ENCODE measurements at regions not wholly inside any gene's neighbourhood (a gene's known extent, or its start where the extent isn't known, plus 50 kb on each side); places are given as distances from the start of the nearest gene placed in this dataset.

DNA sequence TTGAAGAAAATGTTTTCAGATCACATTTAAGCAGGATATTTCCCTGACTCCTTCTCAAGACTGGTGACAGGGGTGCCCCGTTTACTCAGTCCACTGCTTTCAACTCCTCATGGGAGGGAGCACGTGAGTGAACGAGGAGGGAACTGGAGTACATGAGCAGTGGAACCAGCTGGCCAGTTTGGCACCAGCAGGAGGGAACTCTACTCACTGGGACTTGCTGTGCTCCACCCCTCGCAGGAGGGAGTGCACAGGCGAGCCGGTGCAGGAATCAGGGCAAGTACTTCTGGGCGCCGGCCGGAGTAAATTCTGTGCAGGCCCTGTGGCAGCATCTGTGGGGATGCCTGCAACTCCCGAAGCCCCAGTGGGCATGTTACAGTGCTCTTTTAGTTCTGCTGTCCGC is 1941.1 kb upstream of the C9orf72 start:
- dilution Hi-C loops (cut with MboI; ENCODE audit: extremely low pct_ligation_motif_present, low sequenced_read_pairs): no loop called here
- no peak for TF ChIP-seq JUN (IDR thresholded peaks at IDR 0.05; ENCODE audit: borderline replicate concordance, insufficient read depth, insufficient read length, low read depth)
- TF ChIP-seq CTCF (IDR thresholded peaks at IDR 0.05; ENCODE audit: extremely low read depth in 1 of 2, insufficient read depth in 1 of 2, low read depth in 1 of 2, low read length in 2 of 2): no peak
- no peak for TF ChIP-seq POLR2A (IDR thresholded peaks at IDR 0.05; ENCODE audit: low read depth, low read length)
- TF ChIP-seq MYC (IDR thresholded peaks at IDR 0.05; ENCODE audit: low read depth, low read length): no peak
- no peak for TF ChIP-seq FOS (IDR thresholded peaks at IDR 0.05; ENCODE audit: borderline replicate concordance, insufficient read depth, low read length)
- TF ChIP-seq, protein P1, sequence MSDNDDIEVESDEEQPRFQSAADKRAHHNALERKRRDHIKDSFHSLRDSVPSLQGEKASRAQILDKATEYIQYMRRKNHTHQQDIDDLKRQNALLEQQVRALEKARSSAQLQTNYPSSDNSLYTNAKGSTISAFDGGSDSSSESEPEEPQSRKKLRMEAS (IDR thresholded peaks at IDR 0.05; ENCODE audit: insufficient read depth, insufficient read length): no peak
- TF ChIP-seq EZH2 (IDR thresholded peaks at IDR 0.05; ENCODE audit: borderline replicate concordance, low read depth, low read length, severe bottlenecking): no peak
- TF ChIP-seq POLR2AphosphoS5 (IDR thresholded peaks at IDR 0.05; ENCODE audit: insufficient read depth, low read depth, low read length): no peak
- TF ChIP-seq GATA2 (IDR thresholded peaks at IDR 0.05; ENCODE audit: insufficient read depth, insufficient read length, low read depth, low read length): no peak
- BruUV-seq (replicated peaks): no TSS peak
- Histone ChIP-seq H3K27ac (ENCODE audit: insufficient read depth, low read depth, low read length) (no peak overlapping the region), H3K79me2 (ENCODE audit: control insufficient read depth, insufficient read depth, low read length) (no peaks in the 10 kb centered on the region), H3K9me3 (replicated peaks; ENCODE audit: control insufficient read depth, insufficient read depth, low read length) (peaks cover 3% of the 10 kb centered on the region), H3K4me1 (ENCODE audit: control insufficient read depth, extremely low read depth, insufficient read depth, low read length) (no peaks in the 10 kb centered on the region), H2AFZ (ENCODE audit: low read depth, low read length) (no peak overlapping the region), H3K27me3 (ENCODE audit: control insufficient read depth in 2 of 2, insufficient read depth in 2 of 2, low read length in 2 of 2) (no peaks in the 10 kb centered on the region), H3K4me3 (replicated peaks in 1 of 3; ENCODE audit: insufficient read depth in 1 of 3, low read depth in 1 of 3, low read length in 3 of 3) (no peak overlapping the region), H3K4me2 (ENCODE audit: insufficient read depth, low read length) (no peak overlapping the region), H3K9ac (replicated peaks; ENCODE audit: extremely low read depth, insufficient read depth, low read length) (no peak overlapping the region), H3K9me1 (replicated peaks; ENCODE audit: control insufficient read depth, extremely low read depth, insufficient read depth, low read length) (no peaks in the 10 kb centered on the region), H4K20me1 (replicated peaks; ENCODE audit: control insufficient read depth, extremely low read depth, insufficient read depth, low read length) (no peaks in the 10 kb centered on the region), H3K36me3 (ENCODE audit: control insufficient read depth in 2 of 2, extremely low read depth in 1 of 2, insufficient read depth in 2 of 2, low read length in 2 of 2) (no peaks in the 10 kb centered on the region)
- POLR2A ChIA-PET: no interaction called here
- FAIRE-seq (no peak), DNase-seq (ENCODE audit: low read depth, low spot score) (no peak)
- intact Hi-C loops (cut with micrococcal nuclease): no loop called here
- CTCF ChIA-PET: no interaction called here
